H1 (cell line): ENCODE measurements at regions not wholly inside any gene's neighbourhood (a gene's known extent, or its start where the extent isn't known, plus 50 kb on each side); places are given as distances from the start of the nearest gene placed in this dataset.

Source experiments
- CBX8 ChIP-seq: fragments of 300-800, 300-1000 bp; sonication (generic); IDR thresholded peaks from 2 replicates; pipeline ENCODE4 v1.7.1; 2016; ENCODE audit warnings: low read depth, low read length, borderline replicate concordance
- CTCF ChIP-seq, 3 experiments: IDR thresholded peaks; 1 replicate in 2 of 3; 2 replicates in 1 of 3; pipeline versions ENCODE4 v1.5.1 to v1.6.1; 2011; ENCODE audit warnings: low read length in 3 of 3, mild to moderate bottlenecking in 3 of 3, inconsistent platforms in 2 of 3, low read depth in 1 of 3, moderate library complexity in 1 of 3; ENCODE audit not compliant: insufficient read depth in 1 of 3; ENCODE audit errors: control extremely low read depth in 1 of 3
- HDAC2 ChIP-seq, 2 experiments: fragments of 300-600 bp in 1 of 2; sonication (generic) in 1 of 2; IDR thresholded peaks; 2 replicates each; pipeline ENCODE4 v1.6.1; 2011 to 2012; ENCODE audit warnings: low read depth in 2 of 2, low read length in 2 of 2, mild to moderate bottlenecking in 2 of 2, moderate library complexity in 2 of 2, borderline replicate concordance in 1 of 2, inconsistent platforms in 1 of 2
- HDAC6 ChIP-seq: IDR thresholded peaks from one replicate; pipeline ENCODE4 v1.7.1; 2012; ENCODE audit warnings: low read depth, mild to moderate bottlenecking, inconsistent platforms, low read length, moderate library complexity
- JUND ChIP-seq: IDR thresholded peaks from 2 replicates; pipeline ENCODE4 v1.6.1; 2011; ENCODE audit warnings: mild to moderate bottlenecking, improper control_type of control experiment, low read length
- POLR2A ChIP-seq, 2 experiments: IDR thresholded peaks; 1 replicate in 1 of 2; 2 replicates in 1 of 2; pipeline ENCODE4 v1.6.1; 2011; ENCODE audit warnings: low read depth in 2 of 2, low read length in 2 of 2, mild to moderate bottlenecking in 2 of 2; ENCODE audit errors: control extremely low read depth in 1 of 2
- RFX5 ChIP-seq: IDR thresholded peaks from 2 replicates; pipeline ENCODE4 v1.6.1; 2011; ENCODE audit warnings: low read depth, low read length, improper control_type of control experiment, borderline replicate concordance
- SAP30 ChIP-seq: fragments of 300-600 bp; sonication (generic); IDR thresholded peaks from 2 replicates; pipeline ENCODE4 v1.7.1; 2012; ENCODE audit warnings: low read length, moderate library complexity, mild to moderate bottlenecking, inconsistent platforms; ENCODE audit not compliant: insufficient read depth, insufficient replicate concordance
- SIRT6 ChIP-seq: IDR thresholded peaks from one replicate; pipeline ENCODE4 v1.7.1; 2012; ENCODE audit warnings: low read length, inconsistent platforms
- TF ChIP-seq, protein P1 (sequence below): IDR thresholded peaks from 2 replicates; pipeline ENCODE4 v1.6.1; 2012; ENCODE audit warnings: inconsistent platforms
- TF ChIP-seq, protein P2 (sequence below): IDR thresholded peaks from 2 replicates; pipeline ENCODE4 v1.6.1; 2012; ENCODE audit warnings: low read length, inconsistent platforms

- TF ChIP-seq SAP30 (no peak), SIRT6 (no peak), POLR2A (IDR thresholded peaks at IDR 0.05; ENCODE audit: control extremely low read depth in 1 of 2, low read depth in 2 of 2, low read length in 2 of 2) (no peak), RFX5 (0 out of 2 replicates have a peak, but pooled peaks have one; percentile 17), HDAC6 (no peak), CTCF (IDR thresholded peaks at IDR 0.05; ENCODE audit: control extremely low read depth in 1 of 3, insufficient read depth in 1 of 3, low read depth in 1 of 3, low read length in 3 of 3) (peak; percentile 29 to 73 (median 59)), HDAC2 (IDR thresholded peaks at IDR 0.05; ENCODE audit: borderline replicate concordance in 1 of 2, low read depth in 2 of 2, low read length in 2 of 2) (0 out of 4 replicates have a peak, but pooled peaks of 1 of the 2 experiments have one; percentile 41), JUND (peak; percentile 52), CBX8 (no peak)
- TF ChIP-seq, protein P1, sequence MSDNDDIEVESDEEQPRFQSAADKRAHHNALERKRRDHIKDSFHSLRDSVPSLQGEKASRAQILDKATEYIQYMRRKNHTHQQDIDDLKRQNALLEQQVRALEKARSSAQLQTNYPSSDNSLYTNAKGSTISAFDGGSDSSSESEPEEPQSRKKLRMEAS: no peak
- TF ChIP-seq, protein P2, sequence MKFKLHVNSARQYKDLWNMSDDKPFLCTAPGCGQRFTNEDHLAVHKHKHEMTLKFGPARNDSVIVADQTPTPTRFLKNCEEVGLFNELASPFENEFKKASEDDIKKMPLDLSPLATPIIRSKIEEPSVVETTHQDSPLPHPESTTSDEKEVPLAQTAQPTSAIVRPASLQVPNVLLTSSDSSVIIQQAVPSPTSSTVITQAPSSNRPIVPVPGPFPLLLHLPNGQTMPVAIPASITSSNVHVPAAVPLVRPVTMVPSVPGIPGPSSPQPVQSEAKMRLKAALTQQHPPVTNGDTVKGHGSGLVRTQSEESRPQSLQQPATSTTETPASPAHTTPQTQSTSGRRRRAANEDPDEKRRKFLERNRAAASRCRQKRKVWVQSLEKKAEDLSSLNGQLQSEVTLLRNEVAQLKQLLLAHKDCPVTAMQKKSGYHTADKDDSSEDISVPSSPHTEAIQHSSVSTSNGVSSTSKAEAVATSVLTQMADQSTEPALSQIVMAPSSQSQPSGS: peak; percentile 90
Observed at GRCh38 chr4:100093091-100093866, 97.0 kb downstream of the DDIT4L start (continued).
